ENCODE measurements at regions not wholly inside any gene's neighbourhood (a gene's known extent, or its start where the extent isn't known, plus 50 kb on each side); places are given as distances from the start of the nearest gene placed in this dataset.
A peak's percentile ranks its signal among the peaks of the same experiment; 100 is the strongest.

GRCh38 chr1:70871790-70872189 lies 175.8 kb downstream of the PTGER3 start:
- TF ChIP-seq CTCF (IDR thresholded peaks at IDR 0.05; ENCODE audit: insufficient read depth, low read depth, low read length, missing control alignments) = no peak
- DNase-seq (ENCODE audit: low read depth) = no peak
- H3K4me3 ChIP-seq (ENCODE audit: low read length) = no peak overlapping the region

GRCh38 chr1:70874063-70874462 lies 173.6 kb downstream of the PTGER3 start:
- no peak for TF ChIP-seq CTCF (IDR thresholded peaks at IDR 0.05; ENCODE audit: insufficient read depth, low read depth, low read length, missing control alignments)
- no peak overlapping the region for H3K4me3 ChIP-seq (ENCODE audit: low read length)
- DNase-seq (ENCODE audit: low read depth) = peak; percentile 11

- no peak for TF ChIP-seq CTCF (IDR thresholded peaks at IDR 0.05; ENCODE audit: insufficient read depth, low read depth, low read length, missing control alignments)
- no peak overlapping the region for H3K4me3 ChIP-seq (ENCODE audit: low read length)
- peak; percentile 19 for DNase-seq (ENCODE audit: low read depth)
Observed at GRCh38 chr1:70874818-70875217, 172.8 kb downstream of the PTGER3 start.

- DNase-seq (ENCODE audit: low read depth) = no peak
- TF ChIP-seq CTCF (IDR thresholded peaks at IDR 0.05; ENCODE audit: insufficient read depth, low read depth, low read length, missing control alignments) = no peak
Observed at GRCh38 chr1:70877343-70877742, 170.3 kb downstream of the PTGER3 start.

GRCh38 chr1:70887936-70888335 lies 159.7 kb downstream of the PTGER3 start:
- H3K4me3 ChIP-seq (ENCODE audit: low read length) = no peak overlapping the region
- DNase-seq (ENCODE audit: low read depth) = no peak
- no peak for TF ChIP-seq CTCF (IDR thresholded peaks at IDR 0.05; ENCODE audit: insufficient read depth, low read depth, low read length, missing control alignments)

More at GRCh38 chr1:70877343-70877742, 170.3 kb downstream of the PTGER3 start:
- no peak overlapping the region for H3K4me3 ChIP-seq (ENCODE audit: low read length)

DNA sequence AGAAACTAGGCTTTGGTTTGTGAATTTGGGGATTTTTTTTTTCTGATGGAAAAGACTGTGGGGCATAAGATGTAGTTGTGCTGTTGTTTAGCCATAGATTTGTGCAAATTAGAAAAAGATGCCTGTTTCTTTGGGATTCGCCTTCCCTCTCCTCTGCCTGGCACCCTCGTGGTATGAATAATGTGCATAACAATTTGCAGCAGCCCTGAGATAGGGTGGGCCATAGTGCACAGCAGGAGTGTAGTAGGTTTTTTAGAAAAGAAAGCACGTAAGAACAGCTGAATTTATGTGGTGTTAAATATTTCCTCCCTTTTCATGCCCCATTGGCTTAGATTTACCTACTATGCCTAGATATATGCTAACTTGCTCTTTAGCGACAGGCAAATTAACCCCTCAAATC lies 158.9 kb downstream of the PTGER3 start:
- TF ChIP-seq CTCF (IDR thresholded peaks at IDR 0.05; ENCODE audit: insufficient read depth, low read depth, low read length, missing control alignments) = no peak
- H3K4me3 ChIP-seq (ENCODE audit: low read length) = no peak overlapping the region
- no peak for DNase-seq (ENCODE audit: low read depth)

- TF ChIP-seq CTCF (IDR thresholded peaks at IDR 0.05; ENCODE audit: insufficient read depth, low read depth, low read length, missing control alignments) = no peak
- no peak overlapping the region for H3K4me3 ChIP-seq (ENCODE audit: low read length)
- no peak for DNase-seq (ENCODE audit: low read depth)
Observed at GRCh38 chr1:70890408-70890807, 157.2 kb downstream of the PTGER3 start.
